HCT116 (cell line): ENCODE measurements at regions not wholly inside any gene's neighbourhood (a gene's known extent, or its start where the extent isn't known, plus 50 kb on each side); places are given as distances from the start of the nearest gene placed in this dataset.
"Not testable (repeated sequence)": the region's sequence is repeated elsewhere in the genome, so short reads cannot be mapped to it uniquely, and the experiment has no call there.

ENCODE experiments used
- ATAC-seq: fragments of 200-7000 bp; cut with Tn5 transposase; 2 replicates; pipeline ENCODE4 v1.9.1; 2020; ENCODE audit warnings: mild to moderate bottlenecking, moderate library complexity
- BruUV-seq: library from RNA; stranded (reverse); fragments of 400-500 nt; replicated peaks from 2 replicates; lab custom pipeline; 2021; lab: Mats Ljungman, UMichigan
- CTCF ChIA-PET: fragments of 300-600 bp; sonication (Branson Sonifier 250); formaldehyde crosslinking; loops from one replicate; lab custom pipeline; 2021; ENCODE audit warnings: antibody characterized with exemption; lab: Charles Lee
- POLR2A ChIA-PET: fragments of 300-600, 350-600 bp; sonication (Branson Sonifier 250); formaldehyde crosslinking; loops from one replicate; lab custom pipeline; 2021; ENCODE audit warnings: antibody characterized with exemption; lab: Charles Lee
- RAD21 ChIA-PET, 2 experiments: fragments of 300-600 bp; sonication (Branson Sonifier 250); formaldehyde crosslinking; loops; one replicate each; lab custom pipeline; 2023; ENCODE audit warnings: low total read pairs in 2 of 2; ENCODE audit not compliant: uncharacterized antibody in 2 of 2, unreplicated experiment in 2 of 2, low non-redundant PET in 1 of 2; lab: Charles Lee
- DNase-seq: peaks from one replicate; pipeline ENCODE4 v3.0.0-alpha.2; 2010; ENCODE audit warnings: low read depth, low spot score
- H2AFZ ChIP-seq: fragments of 200-600 bp; shearing (Covaris generic), sonication (generic); 2 replicates; pipeline ENCODE4 v1.6.1; 2017; ENCODE audit warnings: low read depth, mixed run types, mixed read lengths, antibody characterized with exemption, low read length; ENCODE audit not compliant: poor library complexity, severe bottlenecking
- H3K27ac ChIP-seq: 2 replicates; pipeline ENCODE4 v1.5.1; 2012; ENCODE audit warnings: low read depth, low read length
- H3K27me3 ChIP-seq: fragments of 200-600 bp; sonication (generic); 2 replicates; pipeline ENCODE4 v1.6.1; 2016; ENCODE audit warnings: mixed run types, low read length, mixed read lengths; ENCODE audit not compliant: insufficient read depth
- H3K36me3 ChIP-seq, 2 experiments: fragments of 200-500 bp in 1 of 2; fragments of 200-600 bp in 1 of 2; sonication (Bioruptor generic) in 1 of 2; sonication (generic) in 1 of 2; 2 replicates each; pipeline versions ENCODE4 v1.5.1 to v1.6.1; 2014 to 2016; ENCODE audit warnings: low read length in 2 of 2, inconsistent platforms in 1 of 2, mixed read lengths in 1 of 2, mixed run types in 1 of 2; ENCODE audit not compliant: insufficient read depth in 2 of 2, control insufficient read depth in 1 of 2
- H3K4me1 ChIP-seq, 2 experiments: fragments of 200-600 bp in 1 of 2; sonication (generic) in 1 of 2; 2 replicates each; pipeline versions ENCODE4 v1.5.1 to v1.6.1; 2012 to 2017; ENCODE audit warnings: low read length in 2 of 2, inconsistent platforms in 1 of 2, mild to moderate bottlenecking in 1 of 2, mixed read lengths in 1 of 2, mixed run types in 1 of 2, moderate library complexity in 1 of 2; ENCODE audit not compliant: insufficient read depth in 2 of 2, control insufficient read depth in 1 of 2
- H3K4me2 ChIP-seq: fragments of 200-600 bp; sonication (generic); 2 replicates; pipeline ENCODE4 v1.6.1; 2017; ENCODE audit warnings: mixed run types, low read length, mixed read lengths
- H3K4me3 ChIP-seq, 2 experiments: fragments of 200-600 bp in 1 of 2; sonication (generic) in 1 of 2; replicated peaks in 1 of 2; 2 replicates each; pipeline ENCODE4 v1.5.1; 2011 to 2016; ENCODE audit warnings: low read length in 2 of 2, control low read depth in 1 of 2, low read depth in 1 of 2, mild to moderate bottlenecking in 1 of 2, mixed read lengths in 1 of 2, mixed run types in 1 of 2
- H3K79me2 ChIP-seq: fragments of 200-600 bp; sonication (generic); 2 replicates; pipeline ENCODE4 v1.6.1; 2017; ENCODE audit warnings: mild to moderate bottlenecking, mixed run types, low read length, moderate library complexity, mixed read lengths; ENCODE audit not compliant: insufficient read depth
- H3K9ac ChIP-seq: fragments of 200-600 bp; sonication (generic); 2 replicates; pipeline ENCODE4 v1.6.1; 2016; ENCODE audit warnings: low read length, mixed read lengths
- H3K9me2 ChIP-seq: fragments of 200-600 bp; sonication (generic), shearing (Covaris generic); 2 replicates; pipeline ENCODE4 v1.6.1; 2017; ENCODE audit warnings: mixed run types, mild to moderate bottlenecking, moderate library complexity; ENCODE audit not compliant: insufficient read depth
- H3K9me3 ChIP-seq, 2 experiments: fragments of 200-500 bp in 1 of 2; fragments of 200-600 bp in 1 of 2; sonication (Bioruptor generic) in 1 of 2; sonication (generic) in 1 of 2; 2 replicates each; pipeline ENCODE4 v1.6.1; 2014 to 2017; ENCODE audit warnings: low read length in 2 of 2, mixed read lengths in 2 of 2, inconsistent platforms in 1 of 2, low read depth in 1 of 2, mild to moderate bottlenecking in 1 of 2, mixed run types in 1 of 2, moderate library complexity in 1 of 2; ENCODE audit not compliant: control insufficient read depth in 1 of 2, insufficient read depth in 1 of 2
- H4K20me1 ChIP-seq: fragments of 200-600 bp; sonication (generic), shearing (Covaris generic); 2 replicates; pipeline ENCODE4 v1.6.1; 2017; ENCODE audit warnings: mixed run types, mild to moderate bottlenecking, moderate library complexity; ENCODE audit not compliant: insufficient read depth
- EZH2phosphoT487 ChIP-seq: fragments of 200-600 bp; IDR thresholded peaks from 2 replicates; pipeline ENCODE4 v1.6.1; 2018; ENCODE audit warnings: antibody characterized with exemption, borderline replicate concordance
- POLR2A ChIP-seq: IDR thresholded peaks from 2 replicates; pipeline ENCODE4 v1.7.0; 2011; ENCODE audit warnings: borderline replicate concordance; ENCODE audit not compliant: insufficient read depth, insufficient read length; ENCODE audit errors: extremely low read depth
- POLR2AphosphoS5 ChIP-seq: IDR thresholded peaks from 2 replicates; pipeline ENCODE4 v1.6.1; 2011; ENCODE audit warnings: mild to moderate bottlenecking, low read depth, low read length, moderate library complexity
- SIN3A ChIP-seq: IDR thresholded peaks from 2 replicates; pipeline ENCODE4 v1.6.1; 2012; ENCODE audit warnings: low read depth
- SP1 ChIP-seq: IDR thresholded peaks from 2 replicates; pipeline ENCODE4 v1.6.1; 2012; ENCODE audit warnings: low read depth
- SRF ChIP-seq: IDR thresholded peaks from 2 replicates; pipeline ENCODE4 v1.6.1; 2012; ENCODE audit warnings: low read depth
- TCF7L2 ChIP-seq: IDR thresholded peaks from 2 replicates; pipeline ENCODE4 v1.7.0; 2011; ENCODE audit warnings: borderline replicate concordance, inconsistent platforms; ENCODE audit not compliant: insufficient read depth, insufficient read length; ENCODE audit errors: extremely low read depth
- YY1 ChIP-seq: IDR thresholded peaks from 2 replicates; pipeline ENCODE4 v1.6.1; 2011; ENCODE audit warnings: low read length, low read depth, moderate library complexity, mild to moderate bottlenecking; ENCODE audit not compliant: insufficient replicate concordance; ENCODE audit errors: extremely low read depth
- intact Hi-C: fragments of 100-400 bp; cut with micrococcal nuclease; formaldehyde crosslinking; loops from 2 replicates; pipeline ENCODE4 v1.10.0; 2022
- TF ChIP-seq, protein P1 (sequence below): IDR thresholded peaks from 2 replicates; pipeline ENCODE4 v1.6.1; 2012
- TF ChIP-seq, protein P2 (sequence below): IDR thresholded peaks from 2 replicates; pipeline ENCODE4 v1.6.1; 2012; ENCODE audit warnings: low read depth

GRCh38 chr9:752681-753200 is 88.8 kb upstream of the DMRT1 start:
- H4K20me1 ChIP-seq = no peaks in the 10 kb centered on the region
- ChIA-PET RAD21 (no interaction called here), POLR2A (no interaction called here), CTCF (no interaction called here)
- no peak overlapping the region for H2AFZ ChIP-seq
- H3K4me2 ChIP-seq = no peak overlapping the region
- BruUV-seq = no TSS peak
- H3K9me2 ChIP-seq = no peaks in the 10 kb centered on the region
- no peaks in the 10 kb centered on the region for H3K79me2 ChIP-seq
- H3K27ac ChIP-seq = no peak overlapping the region
- H3K9me3 ChIP-seq = no peaks in the 10 kb centered on the region
- H3K36me3 ChIP-seq = no peaks in the 10 kb centered on the region
- H3K9ac ChIP-seq = no peak overlapping the region
- intact Hi-C loops = no loop called here
- TF ChIP-seq SP1 (no peak), SRF (no peak), TCF7L2 (no peak), YY1 (no peak), POLR2AphosphoS5 (no peak), SIN3A (no peak), POLR2A (no peak), EZH2phosphoT487 (no peak)
- TF ChIP-seq, protein P1, sequence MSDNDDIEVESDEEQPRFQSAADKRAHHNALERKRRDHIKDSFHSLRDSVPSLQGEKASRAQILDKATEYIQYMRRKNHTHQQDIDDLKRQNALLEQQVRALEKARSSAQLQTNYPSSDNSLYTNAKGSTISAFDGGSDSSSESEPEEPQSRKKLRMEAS = no peak
- TF ChIP-seq, protein P2, sequence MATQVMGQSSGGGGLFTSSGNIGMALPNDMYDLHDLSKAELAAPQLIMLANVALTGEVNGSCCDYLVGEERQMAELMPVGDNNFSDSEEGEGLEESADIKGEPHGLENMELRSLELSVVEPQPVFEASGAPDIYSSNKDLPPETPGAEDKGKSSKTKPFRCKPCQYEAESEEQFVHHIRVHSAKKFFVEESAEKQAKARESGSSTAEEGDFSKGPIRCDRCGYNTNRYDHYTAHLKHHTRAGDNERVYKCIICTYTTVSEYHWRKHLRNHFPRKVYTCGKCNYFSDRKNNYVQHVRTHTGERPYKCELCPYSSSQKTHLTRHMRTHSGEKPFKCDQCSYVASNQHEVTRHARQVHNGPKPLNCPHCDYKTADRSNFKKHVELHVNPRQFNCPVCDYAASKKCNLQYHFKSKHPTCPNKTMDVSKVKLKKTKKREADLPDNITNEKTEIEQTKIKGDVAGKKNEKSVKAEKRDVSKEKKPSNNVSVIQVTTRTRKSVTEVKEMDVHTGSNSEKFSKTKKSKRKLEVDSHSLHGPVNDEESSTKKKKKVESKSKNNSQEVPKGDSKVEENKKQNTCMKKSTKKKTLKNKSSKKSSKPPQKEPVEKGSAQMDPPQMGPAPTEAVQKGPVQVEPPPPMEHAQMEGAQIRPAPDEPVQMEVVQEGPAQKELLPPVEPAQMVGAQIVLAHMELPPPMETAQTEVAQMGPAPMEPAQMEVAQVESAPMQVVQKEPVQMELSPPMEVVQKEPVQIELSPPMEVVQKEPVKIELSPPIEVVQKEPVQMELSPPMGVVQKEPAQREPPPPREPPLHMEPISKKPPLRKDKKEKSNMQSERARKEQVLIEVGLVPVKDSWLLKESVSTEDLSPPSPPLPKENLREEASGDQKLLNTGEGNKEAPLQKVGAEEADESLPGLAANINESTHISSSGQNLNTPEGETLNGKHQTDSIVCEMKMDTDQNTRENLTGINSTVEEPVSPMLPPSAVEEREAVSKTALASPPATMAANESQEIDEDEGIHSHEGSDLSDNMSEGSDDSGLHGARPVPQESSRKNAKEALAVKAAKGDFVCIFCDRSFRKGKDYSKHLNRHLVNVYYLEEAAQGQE = no peak
- H3K27me3 ChIP-seq = no peaks in the 10 kb centered on the region
- no peak overlapping the region for H3K4me3 ChIP-seq
- ATAC-seq = no peak
- DNase-seq = no peak
- peaks cover 8 to 29% of the 10 kb centered on the region in 2 experiments for H3K4me1 ChIP-seq

- DNase-seq, H2AFZ ChIP-seq, H3K9me2 ChIP-seq, ATAC-seq, H4K20me1 ChIP-seq, H3K4me3 ChIP-seq, H3K27me3 ChIP-seq, intact Hi-C loops, BruUV-seq, H3K9ac ChIP-seq, CTCF ChIA-PET, RAD21 ChIA-PET, H3K79me2 ChIP-seq, POLR2A ChIA-PET, H3K27ac ChIP-seq, H3K36me3 ChIP-seq, H3K9me3 ChIP-seq, H3K4me2 ChIP-seq: not testable (repeated sequence)
- H3K4me1 ChIP-seq = peaks cover 8 to 29% of the 10 kb centered on the region in 2 experiments
Observed at GRCh38 chr9:753734-754133, 87.8 kb upstream of the DMRT1 start.
